GM20000 (cell line): ENCODE measurements at regions not wholly inside any gene's neighbourhood (a gene's known extent, or its start where the extent isn't known, plus 50 kb on each side); places are given as distances from the start of the nearest gene placed in this dataset.

ENCODE experiments used
- DNase-seq: peaks from one replicate; pipeline ENCODE4 v3.0.0; 2012; ENCODE audit warnings: low spot score
- CTCF ChIP-seq: IDR thresholded peaks from 2 replicates; pipeline ENCODE4 v1.5.1; 2012; ENCODE audit warnings: mild to moderate bottlenecking, control low read depth; ENCODE audit errors: extremely low read depth, missing control alignments

GRCh38 chr5:39675676-39676075 lies 250.9 kb upstream of the DAB2 start:
- DNase-seq: no peak
- TF ChIP-seq CTCF: no peak

- no peak for TF ChIP-seq CTCF
- no peak for DNase-seq
Observed at GRCh38 chr5:39674209-39675082, 249.7 kb upstream of the DAB2 start.

- no peak for TF ChIP-seq CTCF
- DNase-seq: no peak
Observed at GRCh38 chr5:39671561-39671961, 246.8 kb upstream of the DAB2 start.

- DNase-seq: no peak
- no peak for TF ChIP-seq CTCF
Observed at GRCh38 chr5:39670955-39671354, 246.2 kb upstream of the DAB2 start.

- TF ChIP-seq CTCF: no peak
- no peak for DNase-seq
Observed at GRCh38 chr5:39670391-39670790, 245.6 kb upstream of the DAB2 start.

GRCh38 chr5:39668980-39669379 lies 244.2 kb upstream of the DAB2 start:
- TF ChIP-seq CTCF: no peak
- no peak for DNase-seq

GRCh38 chr5:39665328-39665727 lies 240.5 kb upstream of the DAB2 start:
- no peak for TF ChIP-seq CTCF

More at GRCh38 chr5:39665328-39665727, 240.5 kb upstream of the DAB2 start:
- DNase-seq: no peak
